ENCODE measurements at regions not wholly inside any gene's neighbourhood (a gene's known extent, or its start where the extent isn't known, plus 50 kb on each side); places are given as distances from the start of the nearest gene placed in this dataset.

- Histone ChIP-seq H3K9ac (ENCODE audit: low read length) (no peak overlapping the region), H2AFZ (ENCODE audit: low read length) (no peak overlapping the region), H3K4me1 (ENCODE audit: insufficient read depth, low read length) (peaks cover 14% of the 10 kb centered on the region; the same call in 1 of the 2 replicates), H3K9me3 (ENCODE audit: low read length) (no peaks in the 10 kb centered on the region), H3K27me3 (ENCODE audit: low read length) (no peaks in the 10 kb centered on the region), H3K79me2 (ENCODE audit: low read length) (no peaks in the 10 kb centered on the region), H3K4me2 (ENCODE audit: low read length) (no peak overlapping the region), H4K20me1 (ENCODE audit: low read length) (no peaks in the 10 kb centered on the region), H3K9me2 (replicated peaks; ENCODE audit: low read length) (no peaks in the 10 kb centered on the region), H3K36me3 (ENCODE audit: low read depth, low read length) (no peaks in the 10 kb centered on the region), H3K4me3 (ENCODE audit: low read length) (no peak overlapping the region), H3K27ac (ENCODE audit: low read length) (no peak overlapping the region), H3F3A (ENCODE audit: low read length, unreplicated experiment) (no peaks in the 10 kb centered on the region)
- no TSS peak for BruUV-seq (replicated peaks)
- intact Hi-C loops (cut with micrococcal nuclease): no loop called here
- no peak for TF ChIP-seq EZH2 (IDR thresholded peaks at IDR 0.05; ENCODE audit: low read length, unreplicated experiment)
- TF ChIP-seq EZH2phosphoT487 (IDR thresholded peaks at IDR 0.05; ENCODE audit: borderline replicate concordance, low read length): no peak
- no peak for TF ChIP-seq CTCF (conservative IDR thresholded peaks at IDR 0.05; ENCODE audit: low read depth, low read length)
- ATAC-seq (no peak), DNase-seq (no peak)
- POLR2A ChIA-PET (ENCODE audit: unreplicated experiment): no interaction called here
- CTCF ChIA-PET: no interaction called here
Observed at GRCh38 chr6:154611241-154611640, 100.8 kb upstream of the CNKSR3 start.

GRCh38 chr6:154611847-154612246 is 101.4 kb upstream of the CNKSR3 start:
- no TSS peak for BruUV-seq (replicated peaks)
- Histone ChIP-seq H3F3A (ENCODE audit: low read length, unreplicated experiment) (no peaks in the 10 kb centered on the region), H4K20me1 (ENCODE audit: low read length) (no peaks in the 10 kb centered on the region), H3K79me2 (ENCODE audit: low read length) (no peaks in the 10 kb centered on the region), H3K27me3 (ENCODE audit: low read length) (no peaks in the 10 kb centered on the region), H3K27ac (ENCODE audit: low read length) (no peak overlapping the region), H3K4me1 (ENCODE audit: insufficient read depth, low read length) (peaks cover 14% of the 10 kb centered on the region; the same call in 1 of the 2 replicates), H3K9me2 (replicated peaks; ENCODE audit: low read length) (no peaks in the 10 kb centered on the region), H3K4me2 (ENCODE audit: low read length) (no peak overlapping the region), H2AFZ (ENCODE audit: low read length) (no peak overlapping the region), H3K9ac (ENCODE audit: low read length) (no peak overlapping the region), H3K4me3 (ENCODE audit: low read length) (no peak overlapping the region), H3K36me3 (ENCODE audit: low read depth, low read length) (no peaks in the 10 kb centered on the region), H3K9me3 (ENCODE audit: low read length) (no peaks in the 10 kb centered on the region)
- intact Hi-C loops (cut with micrococcal nuclease): loop anchor here (2.0 kb wide), 1 partner anchor 101 kb away; the partner anchor contains the start of gene CNKSR3
- ATAC-seq (no peak), DNase-seq (no peak)
- ChIA-PET CTCF (no interaction called here), POLR2A (ENCODE audit: unreplicated experiment) (interaction anchor here (0.6 kb wide), 1 partner anchor 1428 kb away, joined by 3 read pairs; no protein-coding TSS in a partner anchor)
- TF ChIP-seq EZH2phosphoT487 (IDR thresholded peaks at IDR 0.05; ENCODE audit: borderline replicate concordance, low read length) (no peak), CTCF (conservative IDR thresholded peaks at IDR 0.05; ENCODE audit: low read depth, low read length) (no peak), EZH2 (IDR thresholded peaks at IDR 0.05; ENCODE audit: low read length, unreplicated experiment) (no peak)

GRCh38 chr6:154613137-154613676 is 102.7 kb upstream of the CNKSR3 start:
- Histone ChIP-seq H3K36me3 (ENCODE audit: low read depth, low read length) (no peaks in the 10 kb centered on the region), H3F3A (ENCODE audit: low read length, unreplicated experiment) (no peaks in the 10 kb centered on the region), H4K20me1 (ENCODE audit: low read length) (no peaks in the 10 kb centered on the region), H3K27ac (ENCODE audit: low read length) (peak overlapping the region; percentile 43), H3K4me1 (ENCODE audit: insufficient read depth, low read length) (peaks cover 14% of the 10 kb centered on the region; the same call in 1 of the 2 replicates), H3K4me2 (ENCODE audit: low read length) (no peak overlapping the region), H3K9ac (ENCODE audit: low read length) (no peak overlapping the region), H3K27me3 (ENCODE audit: low read length) (no peaks in the 10 kb centered on the region), H3K79me2 (ENCODE audit: low read length) (no peaks in the 10 kb centered on the region), H2AFZ (ENCODE audit: low read length) (no peak overlapping the region), H3K9me2 (replicated peaks; ENCODE audit: low read length) (no peaks in the 10 kb centered on the region), H3K4me3 (ENCODE audit: low read length) (no peak overlapping the region), H3K9me3 (ENCODE audit: low read length) (no peaks in the 10 kb centered on the region)
- BruUV-seq (replicated peaks): TSS peak; percentile 44
- intact Hi-C loops (cut with micrococcal nuclease): loop anchor here (2.0 kb wide), 1 partner anchor 102 kb away; the partner anchor contains the start of gene CNKSR3
- ChIA-PET POLR2A (ENCODE audit: unreplicated experiment) (no interaction called here), CTCF (no interaction called here)
- TF ChIP-seq CTCF (conservative IDR thresholded peaks at IDR 0.05; ENCODE audit: low read depth, low read length) (no peak), EZH2phosphoT487 (IDR thresholded peaks at IDR 0.05; ENCODE audit: borderline replicate concordance, low read length) (no peak), EZH2 (IDR thresholded peaks at IDR 0.05; ENCODE audit: low read length, unreplicated experiment) (no peak)
- DNase-seq (peak; percentile 45), ATAC-seq (peak; percentile 70)
